Ascending aorta (tissue), 2 donors: ENCODE measurements at regions not wholly inside any gene's neighbourhood (a gene's known extent, or its start where the extent isn't known, plus 50 kb on each side); places are given as distances from the start of the nearest gene placed in this dataset.

Experiments
- DNase-seq, 2 donors: peaks; one replicate each; pipeline ENCODE4 v3.0.0-alpha.2; 2019; ENCODE audit warnings: low spot score in 2 of 2
- H3K27ac ChIP-seq, 2 donors: fragments of 200-600 bp; sonication (generic); one replicate each; pipeline ENCODE4 v1.5.1; 2016 to 2017; ENCODE audit warnings: mild to moderate bottlenecking in 1 of 2
- H3K27me3 ChIP-seq: fragments of 200-600 bp; sonication (generic); one replicate; pipeline ENCODE4 v1.5.1; 2017
- H3K36me3 ChIP-seq, 2 donors: fragments of 200-600 bp; sonication (generic); one replicate each; pipeline ENCODE4 v1.5.1; 2016
- H3K4me1 ChIP-seq, 2 donors: fragments of 200-600 bp; sonication (generic); one replicate each; pipeline ENCODE4 v1.5.1; 2016 to 2017; ENCODE audit warnings: mild to moderate bottlenecking in 1 of 2
- H3K4me3 ChIP-seq, 2 donors: fragments of 200-600 bp; sonication (generic); one replicate each; pipeline ENCODE4 v1.5.1; 2016 to 2017; ENCODE audit warnings: mild to moderate bottlenecking in 1 of 2
- H3K9me3 ChIP-seq, 2 donors: fragments of 200-600 bp; sonication (generic); one replicate each; pipeline ENCODE4 v1.5.1; 2016
- intact Hi-C: fragments of 100-400 bp; cut with DNase I; formaldehyde crosslinking; loops from one replicate; pipeline ENCODE4 v1.15.1; 2023
- TF ChIP-seq, protein P1 (sequence below), 3 experiments: fragments of 200-600 bp in 2 of 3; fragments of 450-650 bp in 1 of 3; sonication (generic) in 2 of 3; IDR thresholded peaks; one replicate each; pipeline ENCODE4 v1.5.1; 2016 to 2019; ENCODE audit warnings: antibody characterized with exemption in 3 of 3, mild to moderate bottlenecking in 1 of 3, moderate library complexity in 1 of 3

DNA sequence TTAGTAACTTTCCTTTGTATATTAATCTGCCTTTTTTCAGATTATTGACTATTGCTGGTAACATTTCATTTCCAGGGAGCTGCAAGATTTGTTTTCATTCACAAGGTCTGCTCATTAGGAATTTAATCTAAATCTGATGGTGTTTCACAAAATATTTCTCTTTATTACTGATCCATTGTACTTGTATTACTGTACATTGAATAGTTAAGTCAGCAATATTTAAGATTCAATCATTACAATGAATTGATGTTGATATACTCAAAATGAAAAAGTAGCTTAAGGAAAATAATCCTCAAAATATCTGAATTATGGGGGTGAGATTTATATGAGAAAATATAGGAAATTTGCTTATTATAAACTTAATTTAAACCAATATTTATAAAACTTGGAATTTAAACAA, 308.6 kb upstream of the PBX1 start:
- Histone ChIP-seq H3K27ac (no peak overlapping the region), H3K4me3 (no peak overlapping the region), H3K27me3 (no peaks in the 10 kb centered on the region), H3K9me3 (peaks cover 4 to 7% of the 10 kb centered on the region in 2 donors), H3K4me1 (no peaks in the 10 kb centered on the region), H3K36me3 (no peaks in the 10 kb centered on the region)
- TF ChIP-seq, protein P1, sequence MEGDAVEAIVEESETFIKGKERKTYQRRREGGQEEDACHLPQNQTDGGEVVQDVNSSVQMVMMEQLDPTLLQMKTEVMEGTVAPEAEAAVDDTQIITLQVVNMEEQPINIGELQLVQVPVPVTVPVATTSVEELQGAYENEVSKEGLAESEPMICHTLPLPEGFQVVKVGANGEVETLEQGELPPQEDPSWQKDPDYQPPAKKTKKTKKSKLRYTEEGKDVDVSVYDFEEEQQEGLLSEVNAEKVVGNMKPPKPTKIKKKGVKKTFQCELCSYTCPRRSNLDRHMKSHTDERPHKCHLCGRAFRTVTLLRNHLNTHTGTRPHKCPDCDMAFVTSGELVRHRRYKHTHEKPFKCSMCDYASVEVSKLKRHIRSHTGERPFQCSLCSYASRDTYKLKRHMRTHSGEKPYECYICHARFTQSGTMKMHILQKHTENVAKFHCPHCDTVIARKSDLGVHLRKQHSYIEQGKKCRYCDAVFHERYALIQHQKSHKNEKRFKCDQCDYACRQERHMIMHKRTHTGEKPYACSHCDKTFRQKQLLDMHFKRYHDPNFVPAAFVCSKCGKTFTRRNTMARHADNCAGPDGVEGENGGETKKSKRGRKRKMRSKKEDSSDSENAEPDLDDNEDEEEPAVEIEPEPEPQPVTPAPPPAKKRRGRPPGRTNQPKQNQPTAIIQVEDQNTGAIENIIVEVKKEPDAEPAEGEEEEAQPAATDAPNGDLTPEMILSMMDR (IDR thresholded peaks at IDR 0.05), result no peak
- intact Hi-C loops, result no loop called here
- no peak for DNase-seq

DNA sequence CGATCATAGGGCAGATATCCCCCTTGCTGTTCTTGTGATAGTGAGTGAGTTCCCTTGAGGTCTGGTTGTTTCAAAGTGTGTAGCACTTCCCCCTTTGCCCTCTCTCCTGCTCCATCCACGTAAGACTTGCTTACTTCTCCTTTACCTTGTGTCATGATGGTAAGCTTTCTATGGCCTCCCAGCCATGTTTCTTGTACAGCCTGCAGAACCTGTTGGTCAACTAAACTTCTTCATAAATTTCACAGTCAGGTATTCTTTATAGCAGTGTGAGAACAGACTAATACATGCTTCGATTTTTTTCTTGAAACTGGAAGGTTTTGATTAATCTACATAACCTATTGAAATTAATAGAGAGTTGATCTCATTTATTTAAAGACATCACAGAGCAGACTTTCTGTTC, 302.5 kb upstream of the PBX1 start:
- intact Hi-C loops, result no loop called here
- DNase-seq, result no peak

DNA sequence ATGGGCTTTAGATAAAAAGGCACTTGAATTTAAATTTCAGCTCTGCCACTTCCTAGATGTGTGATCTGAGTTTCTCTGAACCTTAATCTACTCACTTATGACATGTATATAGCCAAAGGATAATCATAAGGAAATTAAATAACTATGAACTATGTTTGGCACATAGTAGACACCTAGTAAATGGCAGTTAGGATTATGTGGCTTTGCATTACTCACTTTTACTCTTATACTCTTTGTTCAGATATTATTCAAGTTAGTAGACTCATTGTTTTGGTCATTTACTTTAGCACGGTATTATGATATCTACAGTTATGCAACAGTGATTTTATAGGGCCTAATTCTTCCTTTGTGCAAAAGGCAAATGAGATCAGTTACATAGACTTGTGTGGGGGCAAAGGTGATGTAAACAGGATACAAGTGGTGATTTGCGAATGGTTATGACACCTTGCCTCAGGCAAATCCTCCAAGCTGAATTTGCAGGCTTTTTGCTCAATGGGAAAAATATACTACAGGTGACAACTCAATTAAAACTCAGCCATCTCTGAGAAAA, 297.2 kb upstream of the PBX1 start:
- no peak overlapping the region for H3K4me3 ChIP-seq
- no peaks in the 10 kb centered on the region for H3K36me3 ChIP-seq
- no peaks in the 10 kb centered on the region for H3K9me3 ChIP-seq
- TF ChIP-seq, protein P1 (IDR thresholded peaks at IDR 0.05), result no peak
- H3K27ac ChIP-seq, result no peak overlapping the region
- no peaks in the 10 kb centered on the region for H3K27me3 ChIP-seq
- DNase-seq, result no peak
- H3K4me1 ChIP-seq, result no peaks in the 10 kb centered on the region
- intact Hi-C loops, result no loop called here

More for the DNA sequence above, 302.5 kb upstream of the PBX1 start:
- H3K4me3 ChIP-seq, result no peak overlapping the region
- H3K4me1 ChIP-seq, result no peaks in the 10 kb centered on the region
- H3K36me3 ChIP-seq, result no peaks in the 10 kb centered on the region
- H3K27ac ChIP-seq, result no peak overlapping the region
- TF ChIP-seq, protein P1 (IDR thresholded peaks at IDR 0.05), result no peak
- H3K27me3 ChIP-seq, result no peaks in the 10 kb centered on the region
- peaks cover 0 to 7% of the 10 kb centered on the region in 2 donors for H3K9me3 ChIP-seq

DNA sequence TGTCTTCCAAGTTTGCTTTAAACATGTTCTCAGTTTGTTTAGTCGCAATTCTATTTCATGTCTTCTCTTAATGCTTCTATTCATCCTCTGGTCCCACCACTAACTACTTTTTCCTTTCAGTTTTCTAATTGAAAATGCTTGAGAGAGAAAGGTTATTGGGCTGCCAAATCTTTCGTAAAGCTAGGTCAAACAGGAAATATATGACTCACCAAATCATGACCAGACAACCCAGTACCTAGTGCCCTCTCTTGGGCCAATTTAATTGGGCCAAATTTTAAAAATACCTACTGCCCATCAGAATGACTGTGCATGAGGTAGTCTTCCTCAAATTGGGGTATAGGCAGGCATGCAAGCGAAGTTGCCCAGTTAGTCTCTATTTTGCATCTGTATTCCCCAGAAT, 295.4 kb upstream of the PBX1 start:
- H3K4me3 ChIP-seq, result no peak overlapping the region
- no peaks in the 10 kb centered on the region for H3K4me1 ChIP-seq
- H3K9me3 ChIP-seq, result no peaks in the 10 kb centered on the region
- no peaks in the 10 kb centered on the region for H3K27me3 ChIP-seq
- intact Hi-C loops, result no loop called here
- TF ChIP-seq, protein P1 (IDR thresholded peaks at IDR 0.05), result no peak
- no peak overlapping the region for H3K27ac ChIP-seq
- no peaks in the 10 kb centered on the region for H3K36me3 ChIP-seq
- DNase-seq, result no peak

DNA sequence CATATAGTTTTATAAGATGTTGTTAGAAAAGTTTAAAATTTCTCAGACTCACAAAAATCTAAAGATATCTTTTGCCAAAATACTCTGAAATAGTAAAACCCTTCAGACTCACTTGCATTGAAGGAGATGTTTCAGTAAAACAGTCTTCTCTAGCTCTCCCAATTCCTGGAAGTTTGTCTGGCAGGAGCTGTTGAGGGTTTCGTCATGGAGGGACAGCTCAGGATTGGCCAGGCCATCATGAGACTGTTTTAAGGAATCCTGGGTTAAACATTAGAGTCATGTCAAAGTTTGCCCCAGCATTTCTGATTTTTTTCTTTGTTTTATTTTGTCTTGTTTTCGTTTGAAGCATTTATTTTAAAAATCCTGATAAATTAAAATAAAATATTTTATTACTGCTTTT, 293.8 kb upstream of the PBX1 start:
- Histone ChIP-seq H3K4me1 (no peaks in the 10 kb centered on the region), H3K9me3 (no peaks in the 10 kb centered on the region), H3K36me3 (no peaks in the 10 kb centered on the region), H3K27ac (no peak overlapping the region), H3K4me3 (no peak overlapping the region), H3K27me3 (no peaks in the 10 kb centered on the region)
- TF ChIP-seq, protein P1 (IDR thresholded peaks at IDR 0.05), result no peak
- intact Hi-C loops, result no loop called here
- no peak for DNase-seq

DNA sequence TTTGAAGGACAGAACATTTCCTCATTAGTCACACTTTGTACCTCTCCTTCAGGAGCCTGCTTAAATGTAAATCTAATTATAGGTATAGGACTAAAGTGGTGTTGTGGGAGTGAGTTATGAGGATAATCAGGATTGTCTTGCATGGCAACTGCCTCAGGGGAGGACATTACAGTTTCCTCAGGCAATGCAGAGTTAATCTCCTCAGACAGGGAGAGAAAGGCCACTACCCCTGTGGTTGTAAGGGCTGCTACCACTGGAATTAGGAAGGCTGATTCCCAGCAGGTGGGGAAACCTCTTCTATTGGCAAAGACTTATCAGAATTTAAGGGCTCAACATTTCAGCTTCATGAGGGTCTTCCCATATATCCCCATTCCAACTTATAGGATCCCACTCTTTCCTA, 286.8 kb upstream of the PBX1 start:
- TF ChIP-seq, protein P1 (IDR thresholded peaks at IDR 0.05), result no peak
- H3K27me3 ChIP-seq, result no peaks in the 10 kb centered on the region
- no peaks in the 10 kb centered on the region for H3K36me3 ChIP-seq
- no peaks in the 10 kb centered on the region for H3K9me3 ChIP-seq
- H3K4me3 ChIP-seq, result no peak overlapping the region
- H3K4me1 ChIP-seq, result no peaks in the 10 kb centered on the region
- intact Hi-C loops, result no loop called here
- no peak overlapping the region for H3K27ac ChIP-seq
- DNase-seq, result no peak
